ENCODE measurements at regions not wholly inside any gene's neighbourhood (a gene's known extent, or its start where the extent isn't known, plus 50 kb on each side); places are given as distances from the start of the nearest gene placed in this dataset.

DNA sequence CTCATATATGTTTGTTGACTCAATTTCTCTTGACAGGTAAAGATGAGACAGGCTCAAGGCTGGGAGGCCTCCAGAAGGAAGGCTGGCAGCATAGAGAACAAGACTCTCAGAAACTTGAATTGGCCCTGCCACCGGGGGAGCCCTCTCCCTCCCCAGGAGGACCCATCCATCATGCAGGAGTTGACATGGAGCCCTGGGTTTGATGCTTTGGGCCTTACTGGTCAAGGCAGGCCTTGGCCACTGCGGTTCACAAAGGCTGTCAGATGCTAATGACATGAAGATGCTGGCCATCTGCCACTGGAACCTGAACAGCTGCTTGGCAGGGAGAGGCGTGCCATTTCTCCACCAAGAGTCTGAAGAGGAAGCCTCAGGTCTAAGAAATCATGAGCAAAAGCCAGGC is 193.6 kb downstream of the MTCL1 start:
- TF ChIP-seq, protein P1, sequence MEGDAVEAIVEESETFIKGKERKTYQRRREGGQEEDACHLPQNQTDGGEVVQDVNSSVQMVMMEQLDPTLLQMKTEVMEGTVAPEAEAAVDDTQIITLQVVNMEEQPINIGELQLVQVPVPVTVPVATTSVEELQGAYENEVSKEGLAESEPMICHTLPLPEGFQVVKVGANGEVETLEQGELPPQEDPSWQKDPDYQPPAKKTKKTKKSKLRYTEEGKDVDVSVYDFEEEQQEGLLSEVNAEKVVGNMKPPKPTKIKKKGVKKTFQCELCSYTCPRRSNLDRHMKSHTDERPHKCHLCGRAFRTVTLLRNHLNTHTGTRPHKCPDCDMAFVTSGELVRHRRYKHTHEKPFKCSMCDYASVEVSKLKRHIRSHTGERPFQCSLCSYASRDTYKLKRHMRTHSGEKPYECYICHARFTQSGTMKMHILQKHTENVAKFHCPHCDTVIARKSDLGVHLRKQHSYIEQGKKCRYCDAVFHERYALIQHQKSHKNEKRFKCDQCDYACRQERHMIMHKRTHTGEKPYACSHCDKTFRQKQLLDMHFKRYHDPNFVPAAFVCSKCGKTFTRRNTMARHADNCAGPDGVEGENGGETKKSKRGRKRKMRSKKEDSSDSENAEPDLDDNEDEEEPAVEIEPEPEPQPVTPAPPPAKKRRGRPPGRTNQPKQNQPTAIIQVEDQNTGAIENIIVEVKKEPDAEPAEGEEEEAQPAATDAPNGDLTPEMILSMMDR (IDR thresholded peaks at IDR 0.05) = no peak
- no peak for TF ChIP-seq EP300 (IDR thresholded peaks at IDR 0.05; ENCODE audit: low read depth)
- no peak for TF ChIP-seq POLR2A (IDR thresholded peaks at IDR 0.05)

All from transverse colon (tissue), 3 donors.